ENCODE measurements at regions not wholly inside any gene's neighbourhood (a gene's known extent, or its start where the extent isn't known, plus 50 kb on each side); places are given as distances from the start of the nearest gene placed in this dataset.

- peaks cover 0 to 7% (median 1%) of the 10 kb centered on the region in 4 donors for H3K9me3 ChIP-seq (ENCODE audit: control insufficient read depth in 4 of 4, low read length in 3 of 4)
- peaks cover 0 to 8% (median 2%) of the 10 kb centered on the region in 4 donors for H3K4me1 ChIP-seq (ENCODE audit: control insufficient read depth in 4 of 4, insufficient read depth in 4 of 4, low read length in 3 of 4)
- 90% methylated on average over 3 of the region's 3 CpGs for WGBS
- no peak overlapping the region for H3K27ac ChIP-seq (ENCODE audit: low read depth in 1 of 2, low read length in 2 of 2)
- no peaks in the 10 kb centered on the region for H3K27me3 ChIP-seq (ENCODE audit: control insufficient read depth in 4 of 4, insufficient read depth in 4 of 4, low read length in 3 of 4)
- no peak overlapping the region for H3K9ac ChIP-seq (ENCODE audit: low read depth in 1 of 2, low read length in 2 of 2)
- TF ChIP-seq RXRA (IDR thresholded peaks at IDR 0.05) (no peak), CTCF (IDR thresholded peaks at IDR 0.05; ENCODE audit: low read depth, low read length, missing input control) (no peak), RAD21 (IDR thresholded peaks at IDR 0.05) (no peak), YY1 (IDR thresholded peaks at IDR 0.05) (no peak), GABPA (IDR thresholded peaks at IDR 0.05 in 1 of 2, conservative IDR thresholded peaks at IDR 0.05 in 1 of 2) (no peak), FOXA1 (IDR thresholded peaks at IDR 0.05) (no peak), MAX (IDR thresholded peaks at IDR 0.05) (no peak), HNF4A (conservative IDR thresholded peaks at IDR 0.05) (no peak), NR2F2 (IDR thresholded peaks at IDR 0.05) (no peak), ATF3 (IDR thresholded peaks at IDR 0.05) (no peak), HNF4G (IDR thresholded peaks at IDR 0.05) (no peak), TAF1 (conservative IDR thresholded peaks at IDR 0.05) (no peak), JUND (IDR thresholded peaks at IDR 0.05) (no peak), SP1 (IDR thresholded peaks at IDR 0.05) (no peak)
- TF ChIP-seq, protein P1, sequence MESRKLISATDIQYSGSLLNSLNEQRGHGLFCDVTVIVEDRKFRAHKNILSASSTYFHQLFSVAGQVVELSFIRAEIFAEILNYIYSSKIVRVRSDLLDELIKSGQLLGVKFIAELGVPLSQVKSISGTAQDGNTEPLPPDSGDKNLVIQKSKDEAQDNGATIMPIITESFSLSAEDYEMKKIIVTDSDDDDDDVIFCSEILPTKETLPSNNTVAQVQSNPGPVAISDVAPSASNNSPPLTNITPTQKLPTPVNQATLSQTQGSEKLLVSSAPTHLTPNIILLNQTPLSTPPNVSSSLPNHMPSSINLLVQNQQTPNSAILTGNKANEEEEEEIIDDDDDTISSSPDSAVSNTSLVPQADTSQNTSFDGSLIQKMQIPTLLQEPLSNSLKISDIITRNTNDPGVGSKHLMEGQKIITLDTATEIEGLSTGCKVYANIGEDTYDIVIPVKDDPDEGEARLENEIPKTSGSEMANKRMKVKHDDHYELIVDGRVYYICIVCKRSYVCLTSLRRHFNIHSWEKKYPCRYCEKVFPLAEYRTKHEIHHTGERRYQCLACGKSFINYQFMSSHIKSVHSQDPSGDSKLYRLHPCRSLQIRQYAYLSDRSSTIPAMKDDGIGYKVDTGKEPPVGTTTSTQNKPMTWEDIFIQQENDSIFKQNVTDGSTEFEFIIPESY (IDR thresholded peaks at IDR 0.05): no peak
- TF ChIP-seq, protein P2, sequence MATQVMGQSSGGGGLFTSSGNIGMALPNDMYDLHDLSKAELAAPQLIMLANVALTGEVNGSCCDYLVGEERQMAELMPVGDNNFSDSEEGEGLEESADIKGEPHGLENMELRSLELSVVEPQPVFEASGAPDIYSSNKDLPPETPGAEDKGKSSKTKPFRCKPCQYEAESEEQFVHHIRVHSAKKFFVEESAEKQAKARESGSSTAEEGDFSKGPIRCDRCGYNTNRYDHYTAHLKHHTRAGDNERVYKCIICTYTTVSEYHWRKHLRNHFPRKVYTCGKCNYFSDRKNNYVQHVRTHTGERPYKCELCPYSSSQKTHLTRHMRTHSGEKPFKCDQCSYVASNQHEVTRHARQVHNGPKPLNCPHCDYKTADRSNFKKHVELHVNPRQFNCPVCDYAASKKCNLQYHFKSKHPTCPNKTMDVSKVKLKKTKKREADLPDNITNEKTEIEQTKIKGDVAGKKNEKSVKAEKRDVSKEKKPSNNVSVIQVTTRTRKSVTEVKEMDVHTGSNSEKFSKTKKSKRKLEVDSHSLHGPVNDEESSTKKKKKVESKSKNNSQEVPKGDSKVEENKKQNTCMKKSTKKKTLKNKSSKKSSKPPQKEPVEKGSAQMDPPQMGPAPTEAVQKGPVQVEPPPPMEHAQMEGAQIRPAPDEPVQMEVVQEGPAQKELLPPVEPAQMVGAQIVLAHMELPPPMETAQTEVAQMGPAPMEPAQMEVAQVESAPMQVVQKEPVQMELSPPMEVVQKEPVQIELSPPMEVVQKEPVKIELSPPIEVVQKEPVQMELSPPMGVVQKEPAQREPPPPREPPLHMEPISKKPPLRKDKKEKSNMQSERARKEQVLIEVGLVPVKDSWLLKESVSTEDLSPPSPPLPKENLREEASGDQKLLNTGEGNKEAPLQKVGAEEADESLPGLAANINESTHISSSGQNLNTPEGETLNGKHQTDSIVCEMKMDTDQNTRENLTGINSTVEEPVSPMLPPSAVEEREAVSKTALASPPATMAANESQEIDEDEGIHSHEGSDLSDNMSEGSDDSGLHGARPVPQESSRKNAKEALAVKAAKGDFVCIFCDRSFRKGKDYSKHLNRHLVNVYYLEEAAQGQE (IDR thresholded peaks at IDR 0.05): no peak
- no peak for DNase-seq (ENCODE audit: low spot score)
- H3K4me3 ChIP-seq (ENCODE audit: low read depth in 1 of 3, low read length in 3 of 3): no peak overlapping the region
- peaks cover 0 to 5% (median 0%) of the 10 kb centered on the region in 4 donors for H3K36me3 ChIP-seq (ENCODE audit: control insufficient read depth in 4 of 4, insufficient read depth in 3 of 4, low read depth in 1 of 4, low read length in 3 of 4)
These were observed 139.0 kb upstream of the LIPC start for GRCh38 chr15:58292751-58293175.

All from liver (tissue), 8 donors.